GM19043 (cell line): ENCODE measurements at regions not wholly inside any gene's neighbourhood (a gene's known extent, or its start where the extent isn't known, plus 50 kb on each side); places are given as distances from the start of the nearest gene placed in this dataset.
"Not testable (repeated sequence)": the region's sequence is repeated elsewhere in the genome, so short reads cannot be mapped to it uniquely, and the experiment has no call there.

Experiments used
- ATAC-seq: cut with Tn5 transposase; IDR thresholded peaks from one replicate; pipeline ENCODE4 v1.9.1; 2021; ENCODE audit warnings: low read depth; ENCODE audit not compliant: unreplicated experiment

DNA sequence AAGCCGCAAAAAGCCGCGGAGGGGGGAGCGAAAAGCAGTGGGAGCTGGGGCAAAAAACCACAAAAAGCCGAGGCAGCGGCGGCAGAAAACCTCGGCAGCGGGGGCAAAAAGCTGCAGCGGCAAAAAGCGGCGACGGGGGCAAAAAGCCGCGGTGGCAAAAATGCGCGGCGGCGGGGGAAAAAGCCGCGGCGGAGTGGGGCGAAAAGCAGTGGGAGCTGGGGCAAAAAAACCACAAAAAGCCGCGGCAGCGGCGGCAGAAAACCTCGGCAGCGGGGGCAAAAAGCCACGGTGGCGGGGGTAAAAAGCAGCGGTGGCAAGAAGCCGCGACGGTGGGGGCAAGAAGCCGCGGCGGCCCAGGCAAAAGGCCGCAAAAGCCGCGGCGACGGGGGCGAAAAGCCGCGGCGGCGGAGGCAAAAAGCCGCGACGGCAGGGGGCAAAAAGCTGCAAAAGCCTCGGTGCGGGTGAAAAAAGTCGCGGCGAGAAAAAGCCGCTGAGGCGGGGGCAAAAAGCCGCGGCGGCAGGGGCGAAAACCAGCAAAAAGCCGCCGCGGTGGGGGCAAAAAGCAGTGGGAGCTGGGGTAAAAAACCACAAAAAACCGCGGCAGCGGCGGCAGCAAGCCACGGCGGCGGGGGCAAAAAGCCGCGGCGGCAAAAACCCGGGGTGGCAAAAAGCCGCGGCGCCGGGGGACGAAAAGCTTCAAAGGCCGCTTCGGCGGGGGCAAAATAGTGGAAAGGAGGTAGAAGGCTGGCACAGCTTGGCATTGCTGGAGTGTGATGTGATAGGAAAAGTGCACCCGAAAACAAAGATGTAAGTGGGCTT, 135.9 kb downstream of the ZNF92 start:
- no peak for ATAC-seq

DNA sequence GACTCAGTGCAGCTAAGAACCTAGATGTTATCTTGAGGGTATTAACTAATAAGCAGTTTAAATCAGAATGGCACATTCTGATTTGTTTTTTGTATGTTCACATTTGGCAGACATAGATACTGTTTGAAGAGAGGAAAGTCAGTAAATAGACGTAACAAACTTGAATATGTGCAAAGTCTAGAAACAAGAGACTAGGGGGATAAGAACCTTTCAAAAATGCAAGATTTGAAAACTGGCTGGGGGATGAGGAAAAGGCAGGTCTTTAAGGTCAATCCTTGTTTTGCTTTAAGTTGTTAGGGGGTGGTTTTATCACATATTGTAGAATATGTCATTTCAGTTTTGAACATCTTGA, 136.5 kb downstream of the ZNF92 start:
- not testable (repeated sequence) for ATAC-seq

DNA sequence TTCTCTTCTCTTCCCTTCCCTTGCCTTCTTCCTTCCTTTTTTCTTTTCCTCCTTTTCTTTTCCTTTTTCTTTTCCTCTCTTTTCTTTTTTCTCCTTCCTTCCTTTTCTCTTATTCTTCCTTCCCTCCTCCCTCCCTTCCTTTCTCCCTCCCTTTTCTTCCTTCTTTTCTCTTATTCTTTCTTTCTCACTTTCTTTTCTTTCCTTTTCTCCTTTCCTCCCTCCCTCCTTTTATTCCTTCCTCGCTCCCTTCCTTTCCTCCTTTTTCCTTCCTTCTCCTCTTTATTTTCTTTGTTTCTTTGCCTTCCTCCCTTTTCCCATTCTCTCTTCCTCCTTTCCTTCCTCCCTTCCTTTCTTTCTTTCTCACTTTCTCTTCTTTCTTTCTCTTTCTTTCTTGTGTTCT, 146.1 kb downstream of the ZNF92 start:
- not testable (repeated sequence) for ATAC-seq

DNA sequence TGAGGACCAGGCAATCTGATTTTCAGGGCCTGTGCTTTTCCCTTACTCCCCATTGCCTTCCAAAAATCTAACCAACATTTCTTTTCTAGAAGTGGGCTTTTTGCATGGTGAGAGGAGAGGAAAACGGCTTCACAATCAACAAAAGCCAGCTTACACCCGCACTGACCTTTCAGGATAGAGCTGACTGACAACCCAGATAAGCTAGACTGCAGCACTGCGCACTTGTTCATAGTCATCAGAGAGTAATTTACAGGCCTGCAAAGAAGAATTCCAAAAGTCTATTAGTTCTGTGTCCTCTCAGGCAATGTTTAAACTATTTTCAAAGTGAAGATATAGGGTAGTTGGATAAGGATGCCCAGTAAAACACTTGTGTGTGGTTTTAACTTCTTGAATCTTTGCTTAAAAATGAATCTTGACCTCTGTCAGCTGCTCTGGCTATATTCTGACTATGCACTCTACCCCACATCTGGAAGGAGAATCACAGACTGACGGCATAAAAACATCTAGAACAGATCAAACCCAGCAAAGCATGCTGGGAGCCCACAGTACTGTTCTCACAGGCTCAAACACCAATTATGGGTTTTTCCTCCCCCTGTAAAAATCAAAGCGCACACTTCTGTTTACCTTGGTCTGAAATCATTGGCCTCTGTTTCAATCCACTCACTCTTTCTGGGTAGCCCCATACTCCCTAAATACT, 172.0 kb downstream of the ZNF92 start:
- ATAC-seq: not testable (repeated sequence)

DNA sequence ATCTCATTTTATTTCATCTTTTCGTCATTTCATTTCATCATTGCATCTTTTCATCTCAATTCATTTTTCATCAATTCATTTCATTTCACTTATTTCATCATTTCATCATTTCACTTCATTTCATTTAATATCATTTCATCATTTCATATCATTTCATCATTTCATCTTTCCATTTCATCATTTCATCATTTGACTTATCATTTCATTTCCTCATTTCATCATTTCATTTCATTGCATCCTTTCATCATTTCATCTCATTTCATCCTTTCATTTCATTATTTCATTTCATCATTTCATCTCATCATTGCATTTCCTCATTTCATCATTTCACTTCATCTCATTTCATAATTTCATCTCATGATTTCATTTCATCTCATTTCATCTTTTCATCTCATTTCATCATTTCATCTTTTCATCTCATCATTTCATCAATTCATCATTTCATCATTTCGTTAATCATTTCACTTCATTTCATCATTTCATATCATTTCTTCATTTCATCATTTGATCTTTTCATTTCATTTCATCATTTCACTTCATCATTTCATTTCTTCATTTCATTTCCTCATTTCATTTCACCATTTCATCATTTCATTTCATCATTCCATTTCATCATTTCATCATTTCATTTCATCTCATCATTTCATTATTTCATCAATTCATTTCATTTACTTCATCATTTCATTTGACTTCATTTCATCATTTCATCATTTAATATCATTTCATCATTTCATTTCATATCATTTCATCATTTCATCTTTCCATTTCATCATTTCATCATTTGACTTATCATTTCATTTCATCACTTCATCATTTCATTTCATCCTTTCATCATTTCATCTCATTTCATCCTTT, 176.2 kb downstream of the ZNF92 start:
- not testable (repeated sequence) for ATAC-seq

DNA sequence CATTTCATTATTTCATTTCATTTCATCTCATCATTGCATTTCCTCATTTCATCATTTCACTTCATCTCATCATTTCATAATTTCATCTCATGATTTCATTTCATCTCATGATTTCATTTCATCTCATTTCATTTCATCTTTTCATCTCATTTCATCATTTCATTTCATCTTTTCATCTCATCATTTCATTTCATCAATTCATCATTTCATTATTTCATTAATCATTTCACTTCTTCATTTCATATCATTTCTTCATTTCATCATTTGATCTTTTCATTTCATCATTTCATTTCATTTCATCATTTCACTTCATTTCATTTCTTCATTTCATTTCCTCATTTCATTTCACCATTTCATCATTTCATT, 176.8 kb downstream of the ZNF92 start:
- ATAC-seq: not testable (repeated sequence)

DNA sequence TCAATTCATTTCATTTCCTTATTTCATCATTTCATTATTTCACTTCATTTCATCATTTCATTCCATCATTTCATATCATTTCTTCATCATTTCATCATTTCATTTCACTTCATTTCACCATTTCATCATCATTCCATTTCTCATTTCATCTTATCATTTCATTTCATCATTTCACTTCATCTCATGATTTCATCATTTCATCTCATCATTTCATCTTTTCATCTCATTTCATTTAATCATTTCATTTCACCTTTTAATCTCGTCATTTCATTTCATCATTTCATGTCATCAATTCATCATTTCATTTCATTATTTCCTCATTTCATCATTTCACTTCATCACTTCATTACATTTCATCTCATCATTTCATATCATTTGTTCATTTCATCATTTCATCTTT, 177.4 kb downstream of the ZNF92 start:
- ATAC-seq: not testable (repeated sequence)

DNA sequence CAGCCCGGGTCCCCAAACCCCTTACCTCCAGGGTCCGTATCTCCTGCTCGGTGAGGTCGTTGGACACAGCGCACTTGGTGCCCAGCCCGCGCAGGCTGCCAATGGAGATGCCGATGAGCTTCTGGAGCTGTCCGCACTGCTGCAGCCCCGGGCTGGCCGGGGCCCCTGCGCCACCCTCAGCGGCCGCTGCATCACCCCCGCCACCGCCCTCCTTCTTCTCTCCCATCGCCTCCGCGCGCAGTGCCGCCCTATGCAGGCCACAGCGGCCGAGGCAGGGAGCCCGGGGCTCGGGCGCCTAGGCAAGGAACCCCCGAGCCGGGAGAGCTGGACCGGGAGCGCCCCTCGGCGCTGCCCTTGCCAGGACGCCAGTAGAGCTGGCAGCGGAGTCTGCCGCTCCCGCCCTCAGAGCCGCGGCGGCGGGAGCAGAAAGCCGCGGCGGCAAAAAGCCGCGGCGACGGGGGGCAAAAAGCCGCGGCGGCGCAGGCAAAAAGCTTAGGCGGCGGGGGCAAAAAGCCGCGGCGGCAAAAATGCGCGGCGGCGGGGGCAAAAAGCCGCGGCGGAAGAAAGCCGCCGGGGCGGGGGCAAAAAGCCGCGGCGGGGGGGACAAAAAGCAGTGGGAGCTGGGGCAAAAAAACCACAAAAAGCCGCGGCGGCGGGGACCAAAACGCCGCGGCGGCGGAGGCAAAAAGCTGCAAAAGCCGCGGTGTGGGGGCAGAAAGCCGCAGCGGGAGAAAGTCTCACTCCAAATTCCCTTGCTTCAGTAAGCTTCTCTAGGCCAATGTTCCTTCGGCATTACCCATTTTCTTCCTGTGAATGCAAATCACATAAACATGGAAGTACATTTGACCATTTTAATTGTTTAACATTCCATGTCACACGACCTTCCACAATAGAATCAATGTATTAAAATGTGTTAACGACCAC, 181.2 kb downstream of the ZNF92 start:
- ATAC-seq: not testable (repeated sequence)

DNA sequence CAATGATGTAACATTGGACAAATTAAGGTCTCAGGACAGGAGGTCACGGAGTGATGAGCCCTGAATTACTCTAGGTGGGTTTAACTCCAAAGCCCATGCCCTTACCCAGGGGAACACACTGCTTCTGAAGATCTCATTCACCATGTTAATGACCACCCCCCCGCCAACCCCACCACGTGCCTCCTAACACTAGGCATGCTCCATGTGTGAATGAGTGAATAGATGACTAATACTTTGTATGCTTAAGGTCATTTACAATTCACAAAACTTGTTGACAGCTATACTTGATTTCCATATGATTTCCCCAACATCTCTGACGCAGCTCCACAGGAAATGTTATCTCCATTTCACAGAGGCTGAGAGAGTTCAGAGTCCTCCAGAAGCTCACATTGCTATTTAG, 184.9 kb downstream of the ZNF92 start:
- not testable (repeated sequence) for ATAC-seq

DNA sequence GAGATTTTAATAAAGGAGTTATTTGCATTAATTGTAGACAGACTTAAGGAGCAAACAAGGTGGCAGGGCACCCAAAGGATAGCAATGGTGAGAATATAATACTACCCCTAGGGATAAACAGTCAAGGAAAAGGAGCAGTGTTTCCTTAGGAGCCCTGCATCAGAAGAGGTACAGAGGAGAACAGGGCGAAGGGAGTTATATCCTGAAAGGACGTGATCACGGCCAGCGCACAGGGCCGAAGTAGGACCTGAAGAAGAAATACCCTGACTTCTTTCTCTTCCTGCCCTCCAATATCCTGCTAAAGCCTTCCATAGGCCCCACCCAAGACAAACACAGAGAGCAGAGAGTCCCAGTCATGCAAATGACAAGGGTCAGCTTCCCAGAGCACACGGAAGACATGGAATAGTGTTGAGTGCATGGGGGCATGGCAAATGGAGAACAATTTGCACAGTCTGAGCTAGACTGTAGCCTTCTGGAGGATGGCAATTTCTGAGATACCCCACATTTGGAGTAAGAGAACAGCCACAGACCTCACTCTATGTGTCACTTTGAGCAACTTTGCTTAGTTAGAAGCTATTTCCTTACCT, 188.2 kb downstream of the ZNF92 start:
- ATAC-seq: not testable (repeated sequence)

DNA sequence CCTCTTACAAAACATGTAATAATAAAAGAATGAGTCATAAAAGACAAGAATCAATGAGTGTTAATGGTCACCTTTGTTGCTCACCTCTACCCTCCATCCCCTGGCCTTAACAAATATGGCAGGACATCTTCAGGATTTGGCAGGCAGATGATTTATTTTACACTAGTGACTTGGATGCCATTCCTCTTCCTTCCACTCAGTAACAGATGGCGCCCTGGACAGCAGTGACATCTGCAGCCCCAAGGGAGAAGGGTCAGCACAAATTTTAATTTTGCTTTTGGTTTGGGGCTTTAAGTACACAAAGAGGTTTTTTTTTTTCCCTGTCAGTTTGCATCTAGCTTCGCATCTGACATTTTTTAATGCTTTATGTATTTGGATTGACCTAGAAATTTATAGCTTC, 188.9 kb downstream of the ZNF92 start:
- peak; percentile 57 for ATAC-seq

DNA sequence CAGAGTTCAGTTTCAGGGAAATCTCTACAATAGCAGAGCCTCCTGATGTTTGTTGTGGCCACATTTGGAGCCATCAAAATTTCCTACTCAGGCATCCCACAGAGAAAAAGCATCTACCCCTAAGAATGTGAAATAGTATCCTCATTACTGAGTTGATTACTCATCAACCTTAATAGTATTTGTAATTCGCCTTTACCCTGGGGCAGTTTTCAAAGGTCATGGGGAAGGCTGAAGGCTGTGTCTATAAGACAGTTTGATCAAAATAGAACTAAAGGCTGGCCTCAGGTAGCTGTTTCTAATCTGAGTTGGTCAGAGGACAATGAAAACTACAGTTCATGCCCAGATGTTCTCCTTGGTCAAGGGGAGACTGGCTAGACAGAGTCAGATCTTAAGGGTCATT, 189.7 kb downstream of the ZNF92 start:
- not testable (repeated sequence) for ATAC-seq

DNA sequence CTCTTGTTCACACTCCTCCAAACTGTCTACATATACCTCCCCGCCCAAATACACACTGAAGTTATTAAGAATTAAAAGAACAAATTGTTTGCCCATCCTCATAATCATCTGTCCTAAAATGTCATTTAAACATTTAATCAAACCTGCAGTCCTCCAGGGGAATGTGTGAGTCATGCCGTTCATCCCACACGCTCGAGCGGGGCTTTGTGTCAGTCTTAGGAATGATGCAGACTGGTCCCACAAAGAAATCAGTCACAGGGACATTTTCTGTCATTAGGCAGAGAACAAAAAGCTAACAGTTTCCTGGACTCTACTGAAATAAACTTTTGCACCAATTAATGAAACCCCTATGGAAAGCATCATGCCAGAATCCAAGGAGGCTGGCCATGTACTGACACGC, 194.6 kb downstream of the ZNF92 start:
- ATAC-seq: not testable (repeated sequence)

DNA sequence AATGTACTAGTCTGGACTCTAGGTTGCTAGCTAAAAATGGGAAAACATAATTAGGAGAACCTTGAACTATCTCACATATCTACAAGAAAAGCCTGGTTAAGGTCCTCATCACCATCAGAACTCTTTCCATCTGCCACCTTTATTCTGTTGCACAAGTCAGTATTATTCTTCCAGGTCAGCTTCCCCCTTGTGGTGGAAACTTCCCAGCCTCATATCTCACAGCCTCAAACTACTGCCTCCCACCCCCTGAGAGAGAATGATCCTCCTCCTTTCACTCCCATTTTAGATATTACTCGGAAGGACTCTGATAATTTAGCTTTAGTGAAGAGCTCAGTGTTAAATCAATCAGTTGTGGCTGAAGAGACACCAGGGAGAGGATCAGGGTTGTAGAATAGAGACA, 197.3 kb downstream of the ZNF92 start:
- ATAC-seq: not testable (repeated sequence)

DNA sequence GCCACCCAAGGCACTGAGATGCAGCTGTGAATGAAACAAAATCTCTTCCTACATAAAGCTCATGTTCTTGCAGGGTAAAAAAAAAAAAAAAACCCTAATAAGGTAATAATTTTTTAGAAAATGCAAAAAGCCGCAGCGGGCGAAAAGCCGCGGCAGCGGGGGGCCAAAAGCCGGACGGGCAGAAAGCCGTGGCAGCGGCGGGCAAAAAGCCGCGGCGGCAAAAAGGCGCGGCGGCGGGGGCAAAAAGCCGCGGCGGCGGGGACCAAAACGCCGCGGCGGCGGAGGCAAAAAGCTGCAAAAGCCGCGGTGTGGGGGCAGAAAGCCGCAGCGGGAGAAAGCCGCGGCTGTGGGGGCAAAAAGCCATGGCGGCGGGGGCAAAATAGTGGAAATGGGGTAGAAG, 198.9 kb downstream of the ZNF92 start:
- not testable (repeated sequence) for ATAC-seq

DNA sequence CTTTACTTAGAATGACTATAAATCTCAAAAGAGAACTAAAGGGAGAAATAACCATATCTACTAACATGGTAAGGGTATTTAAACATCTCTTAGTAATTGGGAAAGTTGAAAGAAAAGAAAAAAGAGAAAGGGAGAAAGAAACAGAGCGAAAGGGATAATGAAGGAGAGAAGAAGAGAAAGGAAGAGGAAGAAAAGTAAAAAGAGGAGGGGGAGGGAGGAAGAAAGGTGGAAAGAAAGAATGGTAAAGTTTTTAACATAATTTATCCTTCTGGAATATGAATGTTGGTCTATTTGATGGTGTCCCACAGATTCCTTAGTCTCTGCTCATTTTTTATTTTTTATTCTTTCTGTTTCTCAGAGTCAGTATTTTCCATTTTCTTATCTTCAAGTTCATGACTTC, 202.7 kb downstream of the ZNF92 start:
- ATAC-seq: not testable (repeated sequence)

DNA sequence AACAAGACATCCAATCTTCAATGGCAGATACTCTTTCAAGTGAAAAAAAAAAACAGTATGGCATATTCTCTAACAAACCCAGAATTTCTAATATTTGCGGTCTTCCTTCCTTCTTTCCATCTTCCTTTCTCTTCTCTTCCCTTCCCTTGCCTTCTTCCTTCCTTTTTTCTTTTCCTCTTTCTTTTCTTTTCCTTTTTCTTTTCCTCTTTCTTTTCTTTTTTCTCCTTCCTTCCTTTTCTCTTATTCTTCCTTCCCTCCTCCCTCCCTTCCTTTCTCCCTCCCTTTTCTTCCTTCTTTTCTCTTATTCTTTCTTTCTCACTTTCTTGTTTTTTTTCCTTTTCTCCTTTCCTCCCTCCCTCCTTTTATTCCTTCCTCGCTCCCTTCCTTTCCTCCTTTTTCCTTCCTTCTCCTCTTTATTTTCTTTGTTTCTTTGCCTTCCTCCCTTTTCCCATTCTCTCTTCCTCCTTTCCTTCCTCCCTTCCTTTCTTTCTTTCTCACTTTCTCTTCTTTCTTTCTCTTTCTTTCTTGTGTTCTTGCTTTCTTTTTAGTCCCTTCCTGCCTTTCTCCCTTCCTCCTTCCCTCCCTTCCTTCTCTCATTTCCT, 209.0 kb downstream of the ZNF92 start:
- ATAC-seq: not testable (repeated sequence)

DNA sequence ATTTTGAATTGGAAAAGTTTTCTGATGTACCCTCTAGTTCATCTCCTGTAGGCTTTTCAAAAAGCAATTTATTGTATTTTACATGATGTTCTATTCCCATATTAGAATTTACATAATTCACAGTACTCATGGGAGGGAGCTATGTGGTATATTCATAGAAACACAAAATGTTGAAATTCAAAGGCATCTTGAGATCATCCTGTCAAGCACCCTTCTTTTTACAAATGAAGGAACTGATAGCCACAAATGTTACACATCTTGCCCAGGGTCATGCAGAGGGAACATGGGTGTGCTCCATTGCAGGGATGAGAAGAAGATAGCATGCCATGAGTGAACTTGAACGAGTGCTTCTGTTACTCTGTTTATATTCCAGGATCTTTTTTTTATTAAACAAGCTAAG, 228.8 kb downstream of the ZNF92 start:
- ATAC-seq: not testable (repeated sequence)

DNA sequence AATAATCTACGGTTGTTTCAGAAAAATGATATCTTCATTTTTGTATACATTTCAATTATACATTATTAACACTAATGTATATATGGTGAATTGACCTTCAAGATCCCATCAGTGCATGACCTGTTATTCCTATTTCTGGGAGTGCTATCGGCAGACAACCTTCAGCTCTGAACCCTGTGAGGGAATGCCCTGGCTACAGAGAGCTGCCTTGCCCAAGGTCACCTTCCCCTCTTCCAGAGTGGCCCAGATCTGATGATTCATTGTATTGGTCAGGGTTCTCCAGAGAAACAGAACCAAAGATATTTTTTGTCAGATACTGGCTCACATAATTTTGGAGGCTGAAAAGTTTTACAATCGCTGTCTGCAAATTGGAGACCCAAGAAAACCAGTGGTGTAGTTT, 235.5 kb downstream of the ZNF92 start:
- ATAC-seq: no peak
